Activated CD8-positive, alpha-beta T cell treated with anti-CD3 and anti-CD28 coated beads for 36 hours (primary cell): ENCODE measurements at regions not wholly inside any gene's neighbourhood (a gene's known extent, or its start where the extent isn't known, plus 50 kb on each side); places are given as distances from the start of the nearest gene placed in this dataset.

Experiments used
- ATAC-seq: fragments of 200-7000 bp; cut with Tn5 transposase; one replicate; pipeline ENCODE4 v1.10.0; 2021; ENCODE audit warnings: mild to moderate bottlenecking, moderate library complexity
- CTCF ChIA-PET: fragments of 350-600 bp; sonication (Branson Sonifier 250); formaldehyde crosslinking; loops from one replicate; lab custom pipeline; 2021; ENCODE audit warnings: antibody characterized with exemption; lab: Charles Lee
- POLR2A ChIA-PET: fragments of 350-600 bp; sonication (Branson Sonifier 250); formaldehyde crosslinking; loops from one replicate; lab custom pipeline; 2021; ENCODE audit warnings: antibody characterized with exemption; lab: Charles Lee
- DNase-seq: peaks from one replicate; pipeline ENCODE4 v3.0.0-alpha.2; 2020
- H3K27ac Mint-ChIP-seq: one replicate; pipeline ENCODE4 v1.8.0; 2021; ENCODE audit warnings: mild to moderate bottlenecking, mixed read lengths
- H3K27me3 Mint-ChIP-seq: one replicate; pipeline ENCODE4 v1.8.0; 2021; ENCODE audit warnings: mixed read lengths
- H3K36me3 Mint-ChIP-seq: one replicate; pipeline ENCODE4 v1.8.0; 2021; ENCODE audit warnings: low read depth, mixed read lengths
- H3K4me1 Mint-ChIP-seq: one replicate; pipeline ENCODE4 v1.8.0; 2021; ENCODE audit warnings: low read depth, mixed read lengths
- H3K4me3 Mint-ChIP-seq: one replicate; pipeline ENCODE4 v1.8.0; 2021; ENCODE audit warnings: mild to moderate bottlenecking, moderate library complexity, mixed read lengths
- H3K9me3 Mint-ChIP-seq: one replicate; pipeline ENCODE4 v1.8.0; 2021; ENCODE audit warnings: mixed read lengths
- intact Hi-C: fragments of 100-400 bp; cut with micrococcal nuclease; formaldehyde crosslinking; loops from one replicate; pipeline ENCODE4 v1.10.0; 2022
- TF ChIP-seq, protein P1 (sequence below): fragments of 200-600 bp; IDR thresholded peaks from one replicate; pipeline ENCODE4 v1.8.0; 2022; ENCODE audit warnings: antibody characterized with exemption, mild to moderate bottlenecking

DNA sequence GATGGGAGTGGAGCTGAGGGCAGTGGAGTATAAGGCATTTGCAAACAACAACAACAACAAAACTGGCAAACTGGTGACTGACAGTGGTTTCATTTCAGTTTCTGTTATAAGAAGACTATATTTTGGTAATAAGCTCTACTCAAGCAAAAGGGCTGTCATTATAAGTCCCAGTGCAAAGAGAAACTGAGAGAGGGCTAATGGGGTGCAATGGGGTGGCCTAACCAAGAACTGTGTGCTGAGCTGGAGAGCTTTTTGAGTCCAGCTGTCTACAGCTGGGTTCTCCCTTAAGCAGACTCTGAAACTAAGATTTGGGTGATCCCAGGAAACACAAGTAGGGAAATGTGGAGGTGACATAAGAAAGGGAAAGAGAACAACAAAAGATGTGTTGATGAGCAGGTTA lies 439.3 kb downstream of the ADRA2A start:
- Mint-ChIP-seq H3K4me3 (no peak overlapping the region), H3K4me1 (no peaks in the 10 kb centered on the region), H3K27ac (no peak overlapping the region), H3K9me3 (no peaks in the 10 kb centered on the region), H3K27me3 (peaks cover 1% of the 10 kb centered on the region), H3K36me3 (no peaks in the 10 kb centered on the region)
- DNase-seq (no peak), ATAC-seq (no peak)
- ChIA-PET POLR2A (no interaction called here), CTCF (no interaction called here)
- TF ChIP-seq, protein P1, sequence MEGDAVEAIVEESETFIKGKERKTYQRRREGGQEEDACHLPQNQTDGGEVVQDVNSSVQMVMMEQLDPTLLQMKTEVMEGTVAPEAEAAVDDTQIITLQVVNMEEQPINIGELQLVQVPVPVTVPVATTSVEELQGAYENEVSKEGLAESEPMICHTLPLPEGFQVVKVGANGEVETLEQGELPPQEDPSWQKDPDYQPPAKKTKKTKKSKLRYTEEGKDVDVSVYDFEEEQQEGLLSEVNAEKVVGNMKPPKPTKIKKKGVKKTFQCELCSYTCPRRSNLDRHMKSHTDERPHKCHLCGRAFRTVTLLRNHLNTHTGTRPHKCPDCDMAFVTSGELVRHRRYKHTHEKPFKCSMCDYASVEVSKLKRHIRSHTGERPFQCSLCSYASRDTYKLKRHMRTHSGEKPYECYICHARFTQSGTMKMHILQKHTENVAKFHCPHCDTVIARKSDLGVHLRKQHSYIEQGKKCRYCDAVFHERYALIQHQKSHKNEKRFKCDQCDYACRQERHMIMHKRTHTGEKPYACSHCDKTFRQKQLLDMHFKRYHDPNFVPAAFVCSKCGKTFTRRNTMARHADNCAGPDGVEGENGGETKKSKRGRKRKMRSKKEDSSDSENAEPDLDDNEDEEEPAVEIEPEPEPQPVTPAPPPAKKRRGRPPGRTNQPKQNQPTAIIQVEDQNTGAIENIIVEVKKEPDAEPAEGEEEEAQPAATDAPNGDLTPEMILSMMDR = no peak
- intact Hi-C loops = no loop called here

- no peaks in the 10 kb centered on the region for H3K36me3 Mint-ChIP-seq
- ChIA-PET CTCF (no interaction called here), POLR2A (no interaction called here)
- no peaks in the 10 kb centered on the region for H3K4me1 Mint-ChIP-seq
- no peak overlapping the region for H3K27ac Mint-ChIP-seq
- ATAC-seq = no peak
- H3K9me3 Mint-ChIP-seq = no peaks in the 10 kb centered on the region
- H3K27me3 Mint-ChIP-seq = peaks cover 5% of the 10 kb centered on the region
- intact Hi-C loops = no loop called here
- DNase-seq = no peak
- TF ChIP-seq, protein P1 = no peak
- no peak overlapping the region for H3K4me3 Mint-ChIP-seq
Measured at GRCh38 chr10:111522141-111522540, 445.3 kb downstream of the ADRA2A start.

- peaks cover 6% of the 10 kb centered on the region for H3K27me3 Mint-ChIP-seq
- H3K4me1 Mint-ChIP-seq = no peaks in the 10 kb centered on the region
- no peak overlapping the region for H3K27ac Mint-ChIP-seq
- H3K4me3 Mint-ChIP-seq = no peak overlapping the region
- intact Hi-C loops = no loop called here
- DNase-seq (no peak), ATAC-seq (no peak)
- no peaks in the 10 kb centered on the region for H3K9me3 Mint-ChIP-seq
- POLR2A ChIA-PET = no interaction called here
- TF ChIP-seq, protein P1 = no peak
- CTCF ChIA-PET = no interaction called here
- H3K36me3 Mint-ChIP-seq = no peaks in the 10 kb centered on the region
Measured at GRCh38 chr10:111522551-111522950, 445.7 kb downstream of the ADRA2A start.

DNA sequence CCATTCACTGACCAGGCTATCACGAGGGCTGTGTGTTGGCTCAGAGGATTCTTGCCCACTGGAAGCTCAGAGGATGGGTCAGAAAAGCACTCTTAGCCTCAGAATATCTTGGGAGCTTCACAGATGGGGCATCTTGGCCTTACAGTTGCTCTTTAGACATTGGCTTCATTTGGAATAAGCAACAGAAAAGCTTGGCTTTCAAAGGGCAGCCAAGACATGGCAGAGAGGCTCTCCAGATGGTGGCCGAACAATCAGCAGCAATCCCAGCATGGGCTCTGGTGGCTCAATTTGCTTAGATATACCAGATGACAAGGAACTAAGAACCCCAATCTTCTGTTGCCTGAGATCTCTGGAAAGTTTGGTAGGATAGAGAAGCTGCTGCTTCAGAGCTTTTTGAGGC lies 446.2 kb downstream of the ADRA2A start:
- CTCF ChIA-PET = no interaction called here
- TF ChIP-seq, protein P1 = no peak

GRCh38 chr10:111524134-111524533 lies 447.3 kb downstream of the ADRA2A start:
- H3K9me3 Mint-ChIP-seq = no peaks in the 10 kb centered on the region
- H3K27me3 Mint-ChIP-seq = peaks cover 8% of the 10 kb centered on the region
- CTCF ChIA-PET = no interaction called here
- TF ChIP-seq, protein P1 = no peak
- H3K36me3 Mint-ChIP-seq = no peaks in the 10 kb centered on the region
- POLR2A ChIA-PET = no interaction called here
- no peak for DNase-seq
- no peak overlapping the region for H3K27ac Mint-ChIP-seq
- no peak overlapping the region for H3K4me3 Mint-ChIP-seq
- H3K4me1 Mint-ChIP-seq = no peaks in the 10 kb centered on the region
- no peak for ATAC-seq
- intact Hi-C loops = no loop called here

More for the DNA sequence above, 446.2 kb downstream of the ADRA2A start:
- POLR2A ChIA-PET = no interaction called here
- DNase-seq (no peak), ATAC-seq (no peak)
- intact Hi-C loops = no loop called here
- Mint-ChIP-seq H3K27ac (no peak overlapping the region), H3K36me3 (no peaks in the 10 kb centered on the region), H3K27me3 (peaks cover 8% of the 10 kb centered on the region), H3K4me1 (no peaks in the 10 kb centered on the region), H3K9me3 (no peaks in the 10 kb centered on the region), H3K4me3 (no peak overlapping the region)
